ENCODE measurements at regions not wholly inside any gene's neighbourhood (a gene's known extent, or its start where the extent isn't known, plus 50 kb on each side); places are given as distances from the start of the nearest gene placed in this dataset.

GRCh38 chr16:50960517-50961202 is 190.4 kb downstream of the SALL1 start:
- no peak for DNase-seq (ENCODE audit: low read depth)

GRCh38 chr16:50957056-50957455 is 194.0 kb downstream of the SALL1 start:
- DNase-seq (ENCODE audit: low read depth), result no peak

- DNase-seq (ENCODE audit: low read depth), result no peak
These were observed 194.4 kb downstream of the SALL1 start for GRCh38 chr16:50956637-50957036.

GRCh38 chr16:50955311-50955710 is 195.8 kb downstream of the SALL1 start:
- no peak for DNase-seq (ENCODE audit: low read depth)

- no peak for DNase-seq (ENCODE audit: low read depth)
These were observed 196.6 kb downstream of the SALL1 start for GRCh38 chr16:50954469-50954868.

GRCh38 chr16:50953290-50953689 is 197.8 kb downstream of the SALL1 start:
- no peak for DNase-seq (ENCODE audit: low read depth)

GRCh38 chr16:50950955-50951354 is 200.1 kb downstream of the SALL1 start:
- no peak for DNase-seq (ENCODE audit: low read depth)

GRCh38 chr16:50948268-50948930 is 202.7 kb downstream of the SALL1 start:
- DNase-seq (ENCODE audit: low read depth), result no peak

GRCh38 chr16:50947826-50948225 is 203.2 kb downstream of the SALL1 start:
- DNase-seq (ENCODE audit: low read depth), result no peak

GRCh38 chr16:50946606-50947005 is 204.5 kb downstream of the SALL1 start:
- no peak for DNase-seq (ENCODE audit: low read depth)

- DNase-seq (ENCODE audit: low read depth), result no peak
These were observed 204.2 kb downstream of the CYLD start for GRCh38 chr16:50946098-50946497.

GRCh38 chr16:50945171-50945570 is 203.3 kb downstream of the CYLD start:
- DNase-seq (ENCODE audit: low read depth), result no peak

GRCh38 chr16:50944436-50944835 is 202.6 kb downstream of the CYLD start:
- DNase-seq (ENCODE audit: low read depth), result no peak

GRCh38 chr16:50944033-50944432 is 202.1 kb downstream of the CYLD start:
- no peak for DNase-seq (ENCODE audit: low read depth)

GRCh38 chr16:50942143-50942542 is 200.3 kb downstream of the CYLD start:
- DNase-seq (ENCODE audit: low read depth), result no peak

GRCh38 chr16:50941681-50942080 is 199.8 kb downstream of the CYLD start:
- DNase-seq (ENCODE audit: low read depth), result no peak

GRCh38 chr16:50940275-50940854 is 198.5 kb downstream of the CYLD start:
- no peak for DNase-seq (ENCODE audit: low read depth)

GRCh38 chr16:50939356-50939755 is 197.5 kb downstream of the CYLD start:
- DNase-seq (ENCODE audit: low read depth), result no peak

- no peak for DNase-seq (ENCODE audit: low read depth)
These were observed 197.0 kb downstream of the CYLD start for GRCh38 chr16:50938932-50939331.

- DNase-seq (ENCODE audit: low read depth), result no peak
These were observed 191.4 kb downstream of the CYLD start for GRCh38 chr16:50933262-50933661.

- no peak for DNase-seq (ENCODE audit: low read depth)
These were observed 190.6 kb downstream of the CYLD start for GRCh38 chr16:50932348-50932935.

GRCh38 chr16:50928065-50928464 is 186.2 kb downstream of the CYLD start:
- DNase-seq (ENCODE audit: low read depth), result no peak
